ENCODE measurements at regions not wholly inside any gene's neighbourhood (a gene's known extent, or its start where the extent isn't known, plus 50 kb on each side); places are given as distances from the start of the nearest gene placed in this dataset.

DNA sequence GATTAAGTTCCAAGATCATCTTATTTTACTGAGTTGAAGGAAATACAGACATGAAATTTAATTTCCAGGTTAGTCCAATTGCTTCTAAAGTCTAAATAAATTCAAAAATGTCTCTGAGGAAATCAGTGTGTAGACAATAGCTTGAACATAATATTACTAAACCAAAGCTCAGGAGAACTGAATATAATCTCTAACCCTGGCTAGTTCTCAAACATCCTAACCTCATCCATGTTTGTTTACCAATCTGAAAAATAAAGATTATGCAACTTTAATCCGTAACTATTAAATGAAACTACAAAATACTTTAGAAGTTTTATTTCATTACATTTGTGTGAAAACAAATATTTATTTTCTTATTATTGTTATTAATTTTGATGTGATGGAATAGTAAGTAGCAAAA, 387.2 kb downstream of the TBC1D32 start:
- no peak for DNase-seq (ENCODE audit: low read depth)
- ChIA-PET POLR2A (no interaction called here), CTCF (no interaction called here)
- Histone ChIP-seq H3K27me3 (ENCODE audit: control insufficient read depth, insufficient read depth, low read length) (no peaks in the 10 kb centered on the region), H3K4me3 (ENCODE audit: low read depth, low read length) (no peak overlapping the region), H3K36me3 (ENCODE audit: control insufficient read depth, insufficient read depth, low read length) (no peaks in the 10 kb centered on the region)
- TF ChIP-seq, protein P1, sequence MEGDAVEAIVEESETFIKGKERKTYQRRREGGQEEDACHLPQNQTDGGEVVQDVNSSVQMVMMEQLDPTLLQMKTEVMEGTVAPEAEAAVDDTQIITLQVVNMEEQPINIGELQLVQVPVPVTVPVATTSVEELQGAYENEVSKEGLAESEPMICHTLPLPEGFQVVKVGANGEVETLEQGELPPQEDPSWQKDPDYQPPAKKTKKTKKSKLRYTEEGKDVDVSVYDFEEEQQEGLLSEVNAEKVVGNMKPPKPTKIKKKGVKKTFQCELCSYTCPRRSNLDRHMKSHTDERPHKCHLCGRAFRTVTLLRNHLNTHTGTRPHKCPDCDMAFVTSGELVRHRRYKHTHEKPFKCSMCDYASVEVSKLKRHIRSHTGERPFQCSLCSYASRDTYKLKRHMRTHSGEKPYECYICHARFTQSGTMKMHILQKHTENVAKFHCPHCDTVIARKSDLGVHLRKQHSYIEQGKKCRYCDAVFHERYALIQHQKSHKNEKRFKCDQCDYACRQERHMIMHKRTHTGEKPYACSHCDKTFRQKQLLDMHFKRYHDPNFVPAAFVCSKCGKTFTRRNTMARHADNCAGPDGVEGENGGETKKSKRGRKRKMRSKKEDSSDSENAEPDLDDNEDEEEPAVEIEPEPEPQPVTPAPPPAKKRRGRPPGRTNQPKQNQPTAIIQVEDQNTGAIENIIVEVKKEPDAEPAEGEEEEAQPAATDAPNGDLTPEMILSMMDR (IDR thresholded peaks at IDR 0.05; ENCODE audit: insufficient read depth, low read depth, low read length), result no peak

DNA sequence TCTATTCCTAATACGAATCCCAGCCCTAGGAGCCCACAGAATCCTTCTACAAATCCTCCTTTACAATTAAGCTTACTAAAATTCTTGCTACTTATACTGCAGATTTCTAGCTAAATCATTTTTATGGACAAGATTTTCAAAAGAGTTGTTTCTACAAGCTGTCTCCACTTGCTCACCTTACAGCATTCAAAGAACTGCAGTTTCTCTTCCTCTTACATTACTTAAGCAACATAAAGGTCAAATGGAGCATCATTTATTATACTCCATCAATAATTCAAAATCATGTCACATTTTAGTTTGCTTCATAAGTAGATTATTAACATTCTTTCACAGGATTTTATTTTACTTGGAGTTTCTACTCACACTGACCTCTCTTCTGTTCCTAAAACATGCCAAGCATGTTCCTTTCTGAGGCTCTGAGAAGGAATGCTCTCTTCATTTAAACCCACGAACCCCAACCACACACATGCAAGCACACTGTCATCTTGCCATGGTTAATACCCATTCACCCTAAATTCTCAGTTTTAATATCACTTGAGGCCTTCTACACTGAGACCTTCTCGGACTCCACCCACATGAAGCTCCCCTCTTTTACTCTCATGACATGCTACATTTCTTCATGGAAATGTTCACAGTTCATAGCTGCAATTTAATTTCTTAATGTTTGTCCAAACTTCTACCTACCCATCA, 388.2 kb downstream of the TBC1D32 start:
- no peaks in the 10 kb centered on the region for H3K36me3 ChIP-seq (ENCODE audit: control insufficient read depth, insufficient read depth, low read length)
- no peaks in the 10 kb centered on the region for H3K27me3 ChIP-seq (ENCODE audit: control insufficient read depth, insufficient read depth, low read length)
- POLR2A ChIA-PET, result no interaction called here
- TF ChIP-seq, protein P1 (IDR thresholded peaks at IDR 0.05; ENCODE audit: insufficient read depth, low read depth, low read length), result no peak
- CTCF ChIA-PET, result no interaction called here
- no peak for DNase-seq (ENCODE audit: low read depth)
- H3K4me3 ChIP-seq (ENCODE audit: low read depth, low read length), result no peak overlapping the region

DNA sequence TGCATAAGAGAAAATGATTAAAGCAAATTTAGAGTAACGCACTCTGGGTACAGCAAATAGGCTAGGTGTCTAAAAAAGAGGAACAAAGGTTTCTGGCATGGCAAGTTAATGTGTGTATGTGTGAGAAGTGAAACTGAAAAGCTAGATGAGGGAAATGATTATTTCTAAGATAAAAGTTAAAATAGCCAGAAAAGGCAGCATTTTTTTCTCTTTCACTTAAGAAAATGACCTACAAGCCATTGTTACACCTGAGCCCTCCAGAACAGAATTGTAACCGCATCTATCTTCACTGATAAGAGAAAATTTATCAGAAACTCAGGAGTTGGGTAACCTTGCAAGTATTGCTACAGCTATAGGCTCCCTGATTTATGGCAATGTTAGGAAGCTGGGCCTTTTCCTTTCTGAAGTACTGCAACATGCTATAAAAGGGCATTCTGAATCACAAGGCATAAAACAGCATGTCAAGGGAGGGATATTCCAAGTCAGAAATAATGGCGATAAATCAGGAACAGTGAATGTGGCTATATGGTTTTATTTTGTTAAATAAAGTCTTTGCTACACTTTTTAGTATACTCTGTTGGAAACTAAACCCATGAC, 395.3 kb downstream of the TBC1D32 start:
- H3K36me3 ChIP-seq (ENCODE audit: control insufficient read depth, insufficient read depth, low read length), result no peaks in the 10 kb centered on the region
- H3K4me3 ChIP-seq (ENCODE audit: low read depth, low read length), result no peak overlapping the region
- no peak for DNase-seq (ENCODE audit: low read depth)
- ChIA-PET CTCF (no interaction called here), POLR2A (no interaction called here)
- TF ChIP-seq, protein P1 (IDR thresholded peaks at IDR 0.05; ENCODE audit: insufficient read depth, low read depth, low read length), result no peak
- no peaks in the 10 kb centered on the region for H3K27me3 ChIP-seq (ENCODE audit: control insufficient read depth, insufficient read depth, low read length)

DNA sequence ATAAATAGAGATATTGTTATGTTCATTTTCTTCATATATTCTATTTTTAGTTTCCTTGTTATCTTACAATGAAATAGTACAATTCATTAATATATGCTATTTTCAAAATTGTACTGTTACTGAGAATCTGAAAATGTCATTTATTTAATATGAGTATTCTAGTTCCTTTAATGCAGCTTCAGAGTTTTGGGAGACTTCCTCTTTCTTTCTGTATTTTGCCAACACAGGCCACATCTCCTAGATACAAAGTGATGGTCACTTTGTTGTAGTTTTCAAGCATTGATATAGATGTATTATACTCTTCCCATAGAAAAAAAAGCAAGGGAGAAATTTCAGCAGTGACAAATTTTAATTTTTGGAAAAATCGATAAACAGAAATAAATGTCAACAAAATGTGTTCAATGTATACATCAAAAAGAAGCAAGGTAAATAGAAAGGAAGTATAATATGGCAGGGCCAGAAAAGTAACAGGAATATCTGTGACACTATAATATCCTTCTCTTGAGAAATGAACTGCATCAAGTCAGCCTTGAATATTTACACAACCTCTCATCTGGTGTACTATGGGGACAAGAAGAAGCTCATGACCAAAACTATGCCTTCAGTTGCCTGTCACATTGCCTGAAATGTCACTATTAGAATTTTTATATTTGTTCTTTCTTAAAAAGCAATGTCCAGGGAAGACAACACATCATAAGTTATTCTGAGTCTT, 396.0 kb downstream of the TBC1D32 start:
- TF ChIP-seq, protein P1 (IDR thresholded peaks at IDR 0.05; ENCODE audit: insufficient read depth, low read depth, low read length), result no peak
- Histone ChIP-seq H3K4me3 (ENCODE audit: low read depth, low read length) (no peak overlapping the region), H3K36me3 (ENCODE audit: control insufficient read depth, insufficient read depth, low read length) (no peaks in the 10 kb centered on the region), H3K27me3 (ENCODE audit: control insufficient read depth, insufficient read depth, low read length) (no peaks in the 10 kb centered on the region)
- DNase-seq (ENCODE audit: low read depth), result no peak
- CTCF ChIA-PET, result no interaction called here
- POLR2A ChIA-PET, result no interaction called here

GRCh38 chr6:120935908-120936307, 398.4 kb downstream of the TBC1D32 start:
- ChIA-PET CTCF (no interaction called here), POLR2A (no interaction called here)
- no peaks in the 10 kb centered on the region for H3K27me3 ChIP-seq (ENCODE audit: control insufficient read depth, insufficient read depth, low read length)
- no peaks in the 10 kb centered on the region for H3K36me3 ChIP-seq (ENCODE audit: control insufficient read depth, insufficient read depth, low read length)
- TF ChIP-seq, protein P1 (IDR thresholded peaks at IDR 0.05; ENCODE audit: insufficient read depth, low read depth, low read length), result no peak
- H3K4me3 ChIP-seq (ENCODE audit: low read depth, low read length), result no peak overlapping the region
- DNase-seq (ENCODE audit: low read depth), result no peak
